ENCODE measurements at regions not wholly inside any gene's neighbourhood (a gene's known extent, or its start where the extent isn't known, plus 50 kb on each side); places are given as distances from the start of the nearest gene placed in this dataset.
A peak's percentile ranks its signal among the peaks of the same experiment; 100 is the strongest.

DNA sequence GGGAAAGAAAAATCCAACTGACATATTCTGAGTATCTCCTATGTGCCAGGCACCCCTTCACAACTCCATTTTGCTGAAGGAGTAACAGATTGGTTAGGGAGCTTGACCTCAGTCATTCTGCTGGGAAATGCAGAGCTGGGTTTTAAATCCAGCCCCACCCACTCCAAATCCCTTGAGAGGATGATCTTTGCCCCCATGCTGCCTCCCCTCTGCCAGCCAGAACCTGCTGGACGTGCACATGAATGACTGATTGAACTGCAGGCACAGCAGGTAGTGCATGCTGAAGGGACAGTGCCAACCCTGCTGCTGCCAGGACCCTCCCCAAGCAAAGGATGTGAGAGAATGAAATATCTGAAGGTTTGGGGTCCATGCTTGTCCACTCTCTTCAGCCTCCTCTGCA is 340.9 kb downstream of the BUD13 start:
- no peak for DNase-seq

DNA sequence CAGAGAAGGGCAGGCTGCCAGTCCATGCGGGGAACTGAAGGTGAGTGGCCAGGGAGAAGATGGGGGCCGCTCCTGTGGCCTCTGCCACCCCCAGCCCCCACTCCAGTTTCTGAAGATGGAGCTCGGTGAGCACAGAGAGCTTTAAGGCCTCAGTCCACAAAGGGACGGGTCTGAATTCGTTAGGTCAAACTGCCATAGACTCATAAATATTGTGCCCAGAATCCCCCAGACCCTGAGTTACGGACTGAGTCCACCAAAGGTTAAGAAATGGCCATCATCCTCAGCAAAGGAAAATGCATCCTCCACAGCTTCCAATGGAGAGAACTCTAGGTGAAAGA is 344.2 kb downstream of the BUD13 start:
- peak; percentile 3 for DNase-seq

- no peak for DNase-seq
Measured at GRCh38 chr11:116427903-116428637, 344.7 kb downstream of the BUD13 start.

GRCh38 chr11:116427337-116427902 is 345.4 kb downstream of the BUD13 start:
- DNase-seq = no peak

- no peak for DNase-seq
Measured at GRCh38 chr11:116426761-116427160, 346.0 kb downstream of the BUD13 start.

DNA sequence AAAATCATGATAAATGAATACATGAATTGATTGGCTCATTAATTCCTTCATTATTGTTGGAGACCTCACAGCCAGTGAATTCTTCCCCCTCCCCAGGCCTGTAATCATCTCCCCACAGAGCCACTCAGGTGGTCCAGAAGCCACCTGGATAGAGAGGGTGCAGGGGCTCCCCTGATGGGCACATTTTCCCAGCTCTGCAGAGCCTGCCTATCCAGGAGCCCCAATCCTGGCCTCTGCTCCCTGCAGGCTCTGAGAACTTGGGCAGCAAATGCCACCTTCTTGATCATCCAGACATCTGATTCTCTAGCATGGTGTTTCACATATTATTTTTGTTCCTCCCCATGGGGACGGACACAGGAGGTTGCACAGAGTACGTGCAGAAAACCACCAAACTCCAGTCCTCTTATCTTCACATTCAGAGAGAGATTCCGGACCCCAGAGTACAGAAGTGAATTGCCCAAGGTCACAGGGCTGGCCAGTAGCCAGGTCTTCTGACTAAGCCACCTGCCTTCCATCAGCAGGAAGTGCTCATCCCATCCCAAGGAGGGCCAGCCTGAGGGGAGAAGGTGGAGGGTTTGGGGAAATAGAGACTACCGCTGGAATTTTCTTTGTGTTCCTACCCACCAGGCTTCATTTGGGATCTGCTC is 348.0 kb downstream of the BUD13 start:
- DNase-seq = no peak

- no peak for DNase-seq
Measured at GRCh38 chr11:116422956-116423600, 349.7 kb downstream of the BUD13 start.

- DNase-seq = no peak
Measured at GRCh38 chr11:116422556-116422955, 350.2 kb downstream of the BUD13 start.

DNA sequence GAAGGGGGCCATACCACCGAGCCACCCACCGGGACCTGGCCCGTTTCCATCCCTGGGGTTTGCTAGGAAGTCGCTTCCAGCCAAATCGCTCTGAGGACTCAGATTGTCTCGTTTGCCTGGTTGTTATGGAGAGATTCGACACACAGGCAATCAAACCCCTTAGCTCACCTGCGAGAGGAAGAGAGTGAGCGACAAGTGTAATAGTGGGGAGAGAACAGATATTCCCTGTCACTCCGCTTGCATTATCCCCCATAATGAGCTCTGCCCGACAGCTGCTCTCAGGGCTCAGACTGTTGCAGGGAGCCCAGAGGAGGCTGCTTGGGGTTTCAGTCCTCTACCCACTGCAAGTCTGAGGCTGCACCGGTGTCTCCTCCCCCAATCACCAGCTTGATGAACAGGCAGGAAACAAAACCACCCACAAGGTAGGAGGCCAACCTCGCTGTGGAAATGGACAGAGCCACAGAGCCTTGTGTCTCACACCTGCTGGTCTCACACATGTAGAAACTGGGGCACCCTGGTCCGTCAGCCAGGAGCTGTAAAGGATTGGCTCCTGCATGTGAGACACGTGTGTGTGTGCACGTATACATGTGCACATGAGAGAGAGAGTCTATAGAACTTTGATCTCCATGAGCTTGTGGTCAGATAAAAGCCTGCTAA is 351.1 kb downstream of the BUD13 start:
- no peak for DNase-seq

GRCh38 chr11:116420770-116421528 is 351.8 kb downstream of the BUD13 start:
- no peak for DNase-seq

DNA sequence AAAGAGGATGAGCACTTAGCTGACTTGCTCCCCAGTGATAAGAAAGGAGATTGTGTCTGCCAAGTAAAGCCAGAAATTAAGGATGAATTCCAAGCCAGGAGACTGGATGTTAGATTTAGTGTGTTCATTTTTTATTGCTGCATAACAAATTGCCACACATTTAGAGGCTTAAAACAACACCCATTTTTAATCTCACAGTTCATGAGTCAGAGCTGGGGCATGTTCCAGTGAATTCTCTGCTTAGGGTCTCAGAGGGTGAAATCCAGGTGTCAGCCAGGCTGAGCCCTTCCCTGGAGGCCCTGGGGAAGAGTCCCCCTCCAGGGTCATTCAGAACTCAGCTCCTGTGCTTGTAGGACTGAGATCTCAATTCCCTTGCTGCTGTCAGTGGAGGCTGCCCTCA is 352.8 kb downstream of the BUD13 start:
- DNase-seq = no peak

- no peak for DNase-seq
Measured at GRCh38 chr11:116418388-116419041, 354.3 kb downstream of the BUD13 start.

DNA sequence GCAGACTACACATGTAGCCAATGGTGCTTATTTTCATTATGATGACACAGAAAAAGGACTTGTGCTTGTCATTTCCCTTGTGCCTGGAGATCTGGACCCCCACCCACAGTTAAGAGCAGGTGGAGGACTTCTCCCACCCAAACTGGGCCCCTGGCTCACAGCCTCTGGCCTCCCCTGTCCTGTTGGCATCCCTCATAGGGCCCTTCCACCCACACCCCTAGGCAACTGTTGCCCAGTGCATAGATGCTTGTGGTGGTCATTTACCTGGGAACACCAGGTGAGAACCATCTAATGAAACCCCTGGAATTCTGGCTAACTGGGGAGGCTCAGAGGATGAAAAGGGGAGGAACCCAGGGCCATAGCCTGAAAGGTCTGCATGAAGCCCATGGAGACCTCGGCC is 355.9 kb downstream of the BUD13 start:
- DNase-seq = no peak

GRCh38 chr11:116415095-116415494 is 357.7 kb downstream of the BUD13 start:
- DNase-seq = no peak

- no peak for DNase-seq
Measured at GRCh38 chr11:116414357-116414880, 358.4 kb downstream of the BUD13 start.

DNA sequence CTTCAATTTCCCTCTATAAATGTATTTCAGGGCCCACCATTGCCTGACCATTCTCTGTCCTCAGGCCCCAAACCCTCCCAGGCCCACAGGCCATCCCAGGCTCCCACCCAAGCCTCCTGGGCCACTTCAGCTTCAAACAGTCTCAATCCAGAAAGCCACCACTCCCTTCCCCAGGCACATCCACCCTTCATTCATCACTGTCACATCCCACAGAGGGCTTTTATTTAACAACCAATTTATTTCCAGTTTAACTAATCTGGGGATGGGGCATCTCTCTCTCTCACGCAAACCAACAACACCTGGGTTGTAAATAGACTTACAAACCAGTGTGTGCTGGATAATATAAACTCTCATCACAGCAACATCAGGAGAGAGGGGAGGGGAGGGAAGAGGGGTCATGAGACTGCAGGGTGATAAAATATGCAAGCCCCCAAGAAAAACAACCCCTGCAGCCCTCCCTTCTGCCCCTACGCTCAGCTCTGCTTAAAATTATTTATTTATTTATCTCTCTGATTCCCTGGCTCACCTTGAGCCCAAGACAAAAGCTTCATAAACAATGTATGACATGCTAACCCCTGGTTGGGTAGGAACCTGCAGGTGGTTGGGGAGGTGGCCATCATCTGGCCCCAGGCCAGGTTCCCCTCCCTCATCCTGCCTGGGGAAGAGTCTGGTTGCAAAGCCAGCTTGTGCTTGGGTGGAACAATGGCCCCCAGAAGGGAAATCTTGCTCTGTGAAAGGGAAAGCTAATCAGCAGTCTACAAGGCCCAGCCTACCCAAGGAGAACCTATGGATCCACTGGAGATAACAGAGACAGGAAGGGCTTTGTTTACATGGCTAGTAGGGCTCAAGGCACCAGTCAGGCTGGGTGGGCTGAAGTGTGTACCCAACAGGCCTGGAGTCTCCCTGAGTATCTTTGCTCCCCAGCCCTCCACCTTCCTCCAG is 359.2 kb downstream of the BUD13 start:
- no peak for DNase-seq

DNA sequence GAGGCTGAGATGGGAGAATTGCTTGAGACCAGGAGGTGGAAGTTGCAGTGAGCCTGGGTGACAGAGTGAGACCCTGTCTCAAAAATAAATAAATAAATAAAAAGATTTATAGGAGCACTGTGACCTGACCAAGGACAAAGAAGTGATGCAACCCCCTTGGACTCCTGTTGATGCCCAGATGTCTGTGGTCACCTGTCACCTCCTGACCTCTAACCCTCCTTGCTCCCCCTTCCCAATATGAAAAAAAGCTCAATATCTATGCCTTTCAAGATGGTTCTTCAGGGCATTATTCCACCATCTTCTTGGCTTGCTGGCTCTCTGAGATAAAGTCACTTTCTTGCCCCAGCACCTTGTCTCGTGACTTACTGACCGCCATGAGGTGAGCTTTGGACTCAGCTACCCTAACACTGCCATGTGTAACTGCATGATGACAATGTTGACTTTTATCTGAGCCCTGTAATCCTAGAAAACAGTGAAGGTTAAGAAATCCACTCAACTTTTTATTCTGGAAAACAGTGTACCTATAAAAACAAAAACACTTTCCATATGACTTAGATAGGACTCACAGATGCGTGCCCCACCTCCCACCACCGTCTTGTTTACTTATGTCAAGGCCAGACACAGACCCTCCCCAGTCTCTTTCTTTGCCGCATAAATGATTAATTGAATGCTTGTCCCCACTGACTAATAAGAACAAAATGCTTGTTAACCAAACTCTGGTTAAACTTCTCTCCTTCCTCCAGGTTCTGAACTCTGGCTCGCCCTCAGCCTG is 360.5 kb downstream of the BUD13 start:
- DNase-seq = no peak

DNA sequence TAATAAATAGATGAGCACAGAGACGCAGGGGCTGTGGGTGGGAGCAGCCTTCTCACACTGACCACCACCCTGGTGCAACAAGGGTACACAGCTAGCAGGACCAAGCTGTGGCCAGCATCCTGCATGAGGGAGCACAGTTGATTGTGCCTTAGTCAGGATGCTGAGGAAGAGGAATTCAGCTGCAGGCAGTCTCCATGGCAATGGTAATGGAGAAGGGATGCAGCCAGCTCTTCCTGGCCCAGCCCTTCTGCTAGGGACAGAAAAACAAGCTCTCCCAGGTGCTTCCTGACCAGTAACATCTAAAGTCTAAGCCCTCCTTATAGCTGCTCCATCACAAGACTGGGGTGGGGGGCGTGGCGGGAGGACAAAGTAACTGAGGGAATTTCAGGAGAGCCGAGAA is 363.5 kb downstream of the BUD13 start:
- no peak for DNase-seq

DNA sequence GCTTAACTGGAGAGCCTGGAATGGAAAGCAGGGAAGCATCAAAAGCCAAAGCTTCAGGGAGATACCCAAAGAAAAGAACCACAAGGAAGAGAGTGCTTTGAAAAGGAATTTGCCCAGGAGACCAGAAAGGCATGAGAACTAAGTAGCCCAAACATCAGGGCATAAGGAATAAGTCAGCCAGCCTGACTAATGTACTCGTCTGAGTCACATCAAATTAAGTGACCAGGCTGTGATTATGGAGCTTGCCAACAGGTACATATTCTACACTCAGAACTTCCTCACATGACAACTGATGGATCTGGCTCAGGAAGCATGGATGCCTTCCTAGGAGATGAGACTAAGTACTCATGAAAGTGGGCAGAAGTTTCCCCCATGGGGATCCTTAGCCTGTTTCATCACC is 366.7 kb downstream of the BUD13 start:
- DNase-seq = no peak

DNA sequence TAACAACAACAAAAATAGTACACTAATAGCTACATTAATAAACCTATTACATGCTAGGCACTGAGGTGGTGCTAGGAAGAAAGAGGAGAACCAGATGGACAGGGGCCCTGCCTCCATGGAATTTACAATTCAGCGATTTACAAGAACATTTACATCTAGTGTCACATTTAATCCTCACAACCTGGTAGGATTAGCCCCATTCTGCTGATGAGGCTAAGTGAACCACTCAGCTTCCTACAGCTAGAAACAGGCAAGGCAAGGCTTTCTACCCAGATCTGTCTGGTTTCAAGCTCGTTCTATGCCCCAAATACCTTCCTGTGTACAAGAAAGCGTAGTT is 368.4 kb downstream of the BUD13 start:
- no peak for DNase-seq

Measured in T1000 (cell line).